Panc1 (cell line): ENCODE measurements at regions not wholly inside any gene's neighbourhood (a gene's known extent, or its start where the extent isn't known, plus 50 kb on each side); places are given as distances from the start of the nearest gene placed in this dataset.

Experiments used
- POLR2AphosphoS5 ChIP-seq: IDR thresholded peaks from 2 replicates; pipeline ENCODE4 v1.6.1; 2012; ENCODE audit warnings: mild to moderate bottlenecking, low read depth, low read length, moderate library complexity
- TF ChIP-seq, protein P1 (sequence below): fragments of 450-650 bp; IDR thresholded peaks from 2 replicates; pipeline ENCODE4 v1.5.1; 2017; ENCODE audit warnings: mild to moderate bottlenecking

DNA sequence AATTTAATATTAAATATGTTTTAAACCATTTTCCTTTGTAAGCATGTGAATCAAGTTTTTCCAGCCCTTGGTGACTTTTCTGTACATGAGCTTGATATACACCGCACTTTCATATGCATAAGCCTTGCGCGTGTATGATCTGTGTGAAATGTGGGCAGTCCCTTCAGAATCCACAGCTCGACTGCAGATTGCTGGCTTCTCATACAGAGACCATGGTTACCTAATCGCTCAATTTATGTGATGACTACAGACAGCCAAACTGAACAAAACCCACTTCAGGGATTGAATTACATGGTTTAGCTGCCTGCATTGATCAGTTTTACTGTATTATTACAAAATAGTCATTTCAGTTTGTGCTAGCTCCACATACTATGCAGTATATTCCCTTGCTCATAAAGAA lies 212.3 kb upstream of the NECTIN3 start:
- TF ChIP-seq, protein P1, sequence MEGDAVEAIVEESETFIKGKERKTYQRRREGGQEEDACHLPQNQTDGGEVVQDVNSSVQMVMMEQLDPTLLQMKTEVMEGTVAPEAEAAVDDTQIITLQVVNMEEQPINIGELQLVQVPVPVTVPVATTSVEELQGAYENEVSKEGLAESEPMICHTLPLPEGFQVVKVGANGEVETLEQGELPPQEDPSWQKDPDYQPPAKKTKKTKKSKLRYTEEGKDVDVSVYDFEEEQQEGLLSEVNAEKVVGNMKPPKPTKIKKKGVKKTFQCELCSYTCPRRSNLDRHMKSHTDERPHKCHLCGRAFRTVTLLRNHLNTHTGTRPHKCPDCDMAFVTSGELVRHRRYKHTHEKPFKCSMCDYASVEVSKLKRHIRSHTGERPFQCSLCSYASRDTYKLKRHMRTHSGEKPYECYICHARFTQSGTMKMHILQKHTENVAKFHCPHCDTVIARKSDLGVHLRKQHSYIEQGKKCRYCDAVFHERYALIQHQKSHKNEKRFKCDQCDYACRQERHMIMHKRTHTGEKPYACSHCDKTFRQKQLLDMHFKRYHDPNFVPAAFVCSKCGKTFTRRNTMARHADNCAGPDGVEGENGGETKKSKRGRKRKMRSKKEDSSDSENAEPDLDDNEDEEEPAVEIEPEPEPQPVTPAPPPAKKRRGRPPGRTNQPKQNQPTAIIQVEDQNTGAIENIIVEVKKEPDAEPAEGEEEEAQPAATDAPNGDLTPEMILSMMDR, result no peak
- no peak for TF ChIP-seq POLR2AphosphoS5
